ENCODE measurements at regions not wholly inside any gene's neighbourhood (a gene's known extent, or its start where the extent isn't known, plus 50 kb on each side); places are given as distances from the start of the nearest gene placed in this dataset.

DNA sequence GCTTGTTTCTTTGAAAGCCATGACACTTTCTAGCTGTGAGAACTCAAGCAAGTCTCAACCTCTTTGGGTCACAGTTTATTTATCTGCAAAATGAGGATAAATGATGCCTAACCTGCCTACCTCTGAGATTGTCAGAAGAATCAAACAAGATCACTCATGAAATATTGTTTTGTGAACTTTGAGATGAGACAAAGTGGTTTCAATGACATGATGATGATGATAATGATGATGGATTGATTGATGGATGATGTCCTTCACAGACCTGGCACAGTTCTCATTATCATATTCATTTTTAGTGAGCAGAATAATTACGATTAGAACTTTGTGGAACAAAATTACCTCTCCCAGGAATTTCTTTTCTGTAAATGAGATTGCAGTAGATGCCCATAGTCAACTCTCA lies 129.2 kb downstream of the HHIPL2 start:
- TF ChIP-seq CTCF (IDR thresholded peaks at IDR 0.05) (no peak), POLR2A (IDR thresholded peaks at IDR 0.05) (no peak)
